ENCODE measurements at regions not wholly inside any gene's neighbourhood (a gene's known extent, or its start where the extent isn't known, plus 50 kb on each side); places are given as distances from the start of the nearest gene placed in this dataset.
"Not testable (repeated sequence)": the region's sequence is repeated elsewhere in the genome, so short reads cannot be mapped to it uniquely, and the experiment has no call there.

GRCh38 chr10:30531751-30532530 lies 97.6 kb downstream of the LYZL2 start:
- no peak for DNase-seq

DNA sequence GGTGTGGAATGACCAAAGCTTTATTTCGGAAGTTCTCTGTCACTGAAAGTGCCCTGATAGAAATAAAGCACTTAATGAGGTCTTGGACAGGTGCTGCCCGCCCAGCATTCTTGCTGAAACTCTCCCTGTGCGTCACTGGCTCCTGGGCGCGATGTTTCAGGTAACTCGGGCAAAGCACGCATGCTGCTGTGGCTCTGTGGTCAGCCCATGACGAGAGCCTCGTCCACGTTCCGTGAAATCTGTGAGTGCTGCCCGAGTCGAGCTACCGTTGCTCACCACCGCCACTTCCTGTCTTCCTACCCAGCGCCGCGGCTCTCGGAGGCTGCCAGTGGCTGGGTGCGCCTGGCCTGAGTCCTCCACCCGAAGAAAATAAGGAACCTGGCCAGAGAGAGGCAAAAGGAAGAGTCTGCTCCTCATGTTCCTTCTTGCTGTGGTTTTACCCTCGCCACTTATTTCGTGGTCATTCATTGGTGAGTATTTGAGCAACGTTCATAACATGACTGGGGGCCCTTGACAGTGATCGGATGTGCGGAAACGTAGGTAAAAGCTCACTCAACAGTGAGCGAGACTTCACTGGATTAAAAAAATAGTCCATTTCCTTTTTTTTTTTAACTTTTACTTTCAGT lies 95.5 kb downstream of the MAP3K8 start:
- no peak for DNase-seq

DNA sequence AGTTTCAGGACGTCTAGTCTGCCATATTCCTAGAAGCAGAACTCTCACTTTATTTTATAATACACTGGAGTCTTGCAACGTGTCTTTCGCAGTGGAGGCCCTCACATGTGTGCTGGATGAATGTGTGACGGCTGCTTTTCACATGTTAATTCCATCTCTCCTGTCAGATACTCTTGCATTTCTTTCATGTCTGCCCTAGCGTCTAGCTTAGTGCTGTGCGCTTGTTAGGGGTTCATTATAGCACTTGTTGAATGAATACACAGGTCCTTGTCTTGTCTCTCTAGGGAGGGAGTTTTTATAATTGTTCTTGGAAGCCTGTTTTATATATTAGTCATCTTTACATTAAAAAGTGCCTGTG lies 94.4 kb downstream of the MAP3K8 start:
- no peak for DNase-seq

- DNase-seq, result no peak
Measured at GRCh38 chr10:30527623-30528428, 93.8 kb downstream of the MAP3K8 start.

DNA sequence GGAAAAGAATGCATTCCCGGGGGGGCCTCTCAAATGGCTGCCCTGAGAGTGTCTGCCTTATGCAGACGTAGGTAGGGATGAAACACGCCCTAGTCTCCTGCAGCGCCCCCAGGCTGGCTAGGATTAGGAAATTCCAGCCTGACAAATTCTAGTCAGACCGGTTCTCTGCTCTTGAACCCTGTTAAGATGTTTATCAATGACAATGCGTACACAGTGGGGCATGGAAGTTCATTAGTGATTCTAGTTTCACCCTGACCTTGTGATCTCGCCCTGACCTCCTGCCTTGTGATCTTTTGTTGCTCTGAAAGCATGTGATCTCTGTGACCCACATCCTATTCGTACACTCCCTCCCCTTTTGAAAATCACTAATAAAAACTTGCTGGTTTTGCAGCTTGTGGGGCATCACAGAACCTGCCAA lies 88.7 kb downstream of the MAP3K8 start:
- DNase-seq, result not testable (repeated sequence)

GRCh38 chr10:30518907-30519306 lies 84.9 kb downstream of the MAP3K8 start:
- no peak for DNase-seq

All from NCI-H2029 treated with DMSO at 0.1 percent for 48 hours (cell line).